ENCODE measurements at regions not wholly inside any gene's neighbourhood (a gene's known extent, or its start where the extent isn't known, plus 50 kb on each side); places are given as distances from the start of the nearest gene placed in this dataset.

DNA sequence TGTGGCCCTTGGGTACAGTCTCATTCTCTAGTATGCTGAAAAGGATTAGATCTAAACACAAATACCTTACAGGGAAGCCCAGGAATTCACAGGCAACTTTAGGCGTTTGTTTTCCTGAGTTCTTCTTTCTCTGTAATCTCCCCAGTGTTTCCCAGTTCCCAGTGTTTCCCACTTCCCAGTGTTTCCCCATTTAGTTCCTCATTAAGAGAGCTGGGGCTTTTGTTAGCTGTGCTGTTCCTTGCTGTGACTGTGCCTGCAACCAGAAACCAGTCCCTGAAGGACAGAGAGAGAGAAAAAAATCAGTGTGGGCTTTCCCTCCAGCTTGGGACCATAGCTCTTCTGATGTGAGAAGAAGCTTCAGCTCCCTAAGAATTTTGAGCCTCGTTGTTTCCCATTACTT lies 802.9 kb upstream of the COBL start:
- no peak for DNase-seq

DNA sequence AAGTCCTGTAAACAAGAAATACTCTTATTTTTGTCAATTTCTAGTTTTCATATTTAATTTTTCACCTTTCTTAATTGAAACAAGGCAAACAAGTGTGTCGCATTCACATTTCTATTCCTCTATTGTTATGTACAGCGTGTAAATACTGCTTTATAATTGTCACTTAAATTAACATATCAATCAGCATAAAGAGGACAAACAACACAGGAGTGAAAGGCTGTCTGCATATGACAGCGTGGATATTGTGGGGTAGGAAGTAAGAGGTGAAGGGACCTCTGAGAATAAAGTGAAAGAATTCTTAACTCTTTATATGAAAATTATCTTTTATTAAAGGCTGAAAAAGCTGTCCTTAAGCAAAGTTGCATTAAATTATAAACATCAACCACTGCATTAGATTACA lies 797.9 kb upstream of the COBL start:
- no peak for DNase-seq

DNA sequence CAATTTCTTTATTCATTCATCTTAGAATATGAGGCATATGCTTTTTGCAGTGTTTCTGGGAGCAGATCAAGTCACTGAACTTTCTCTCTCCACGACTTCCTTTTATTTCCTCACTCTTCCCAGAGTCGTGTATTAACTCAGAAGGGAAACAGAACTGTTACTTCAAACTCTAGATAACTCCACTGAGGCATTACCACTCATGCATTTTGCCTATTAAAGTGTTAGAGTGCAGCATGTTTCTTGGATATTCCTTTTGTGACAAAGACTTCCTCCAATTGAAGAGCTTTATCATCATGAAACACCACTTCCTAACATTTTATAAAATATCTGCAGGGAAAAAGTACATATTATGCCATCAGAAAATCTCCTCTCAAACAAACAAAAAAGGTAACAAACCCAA lies 797.4 kb upstream of the COBL start:
- no peak for DNase-seq

DNA sequence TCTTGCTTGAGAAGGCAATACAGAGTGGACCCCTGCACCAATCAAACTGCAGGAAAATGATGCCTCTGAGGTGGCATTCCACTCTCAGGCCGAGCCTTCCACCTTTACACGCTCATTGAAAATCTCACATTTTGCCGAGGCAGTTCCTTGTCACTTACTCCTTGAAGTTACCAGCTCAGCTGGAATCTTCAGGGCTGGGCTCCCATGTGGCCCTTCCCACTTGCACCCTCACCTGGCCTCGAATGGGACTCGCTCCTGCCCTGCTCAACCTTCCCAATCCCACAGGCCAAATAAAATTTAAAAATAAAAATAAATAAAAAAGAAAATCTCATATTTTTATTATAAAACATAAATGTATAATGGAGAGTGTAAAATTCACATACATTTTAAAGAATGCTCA lies 790.7 kb upstream of the COBL start:
- no peak for DNase-seq

DNA sequence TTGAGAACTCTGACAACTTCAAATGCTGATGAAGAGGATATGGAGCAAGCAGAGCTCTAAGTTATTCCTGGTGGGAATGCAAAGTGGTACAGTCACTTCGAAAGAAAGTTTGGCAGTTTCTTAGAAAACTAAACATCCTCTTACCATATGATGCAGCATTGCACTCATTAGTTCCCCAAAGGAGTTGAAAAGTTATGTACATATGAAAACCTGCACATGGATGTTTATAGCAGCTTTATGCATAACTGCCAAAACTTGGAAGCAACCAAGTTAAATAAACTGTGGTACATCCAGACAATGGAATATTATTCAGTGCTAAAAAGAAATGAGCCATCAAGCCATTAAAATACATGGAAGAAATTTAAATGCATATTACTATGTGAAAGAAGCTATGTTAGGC lies 779.3 kb upstream of the COBL start:
- no peak for DNase-seq

DNA sequence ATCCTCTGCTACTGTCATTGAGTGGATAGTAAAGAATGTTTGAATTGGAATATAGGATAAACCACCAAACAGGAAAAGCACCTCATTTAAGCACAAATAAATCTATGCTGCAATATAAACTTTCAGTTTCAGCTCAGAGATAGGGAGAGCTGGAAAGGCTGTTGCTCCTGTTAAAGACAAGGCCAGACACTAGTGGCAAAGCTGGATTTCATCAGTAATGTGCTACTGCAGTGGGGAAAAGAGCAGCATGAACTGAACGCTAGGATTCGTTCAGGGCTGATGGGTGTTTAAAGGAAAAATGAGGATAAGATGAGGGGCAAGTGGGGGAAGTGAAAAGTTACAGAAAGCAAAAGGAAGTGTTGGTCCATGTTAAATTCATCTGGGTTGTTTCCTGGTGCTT lies 775.4 kb upstream of the COBL start:
- DNase-seq: no peak

DNA sequence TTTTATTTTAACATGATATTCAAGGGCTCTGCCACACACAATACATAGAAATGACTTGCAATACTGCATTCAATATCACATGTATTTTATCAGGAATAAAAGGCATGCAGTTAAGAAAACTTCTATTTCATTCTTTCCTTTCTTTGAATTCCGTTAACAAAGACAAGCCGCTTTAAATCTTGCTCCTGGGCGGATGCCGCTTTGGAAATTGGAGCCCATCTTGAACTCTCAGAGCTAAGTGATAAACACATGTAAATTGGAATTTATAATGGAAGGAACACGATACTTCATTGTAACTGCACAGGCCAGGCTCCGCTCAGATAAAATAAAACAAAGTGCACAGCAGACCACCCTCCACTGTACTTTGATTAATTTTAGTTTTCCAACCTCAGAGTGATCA lies 774.5 kb upstream of the COBL start:
- DNase-seq: no peak

DNA sequence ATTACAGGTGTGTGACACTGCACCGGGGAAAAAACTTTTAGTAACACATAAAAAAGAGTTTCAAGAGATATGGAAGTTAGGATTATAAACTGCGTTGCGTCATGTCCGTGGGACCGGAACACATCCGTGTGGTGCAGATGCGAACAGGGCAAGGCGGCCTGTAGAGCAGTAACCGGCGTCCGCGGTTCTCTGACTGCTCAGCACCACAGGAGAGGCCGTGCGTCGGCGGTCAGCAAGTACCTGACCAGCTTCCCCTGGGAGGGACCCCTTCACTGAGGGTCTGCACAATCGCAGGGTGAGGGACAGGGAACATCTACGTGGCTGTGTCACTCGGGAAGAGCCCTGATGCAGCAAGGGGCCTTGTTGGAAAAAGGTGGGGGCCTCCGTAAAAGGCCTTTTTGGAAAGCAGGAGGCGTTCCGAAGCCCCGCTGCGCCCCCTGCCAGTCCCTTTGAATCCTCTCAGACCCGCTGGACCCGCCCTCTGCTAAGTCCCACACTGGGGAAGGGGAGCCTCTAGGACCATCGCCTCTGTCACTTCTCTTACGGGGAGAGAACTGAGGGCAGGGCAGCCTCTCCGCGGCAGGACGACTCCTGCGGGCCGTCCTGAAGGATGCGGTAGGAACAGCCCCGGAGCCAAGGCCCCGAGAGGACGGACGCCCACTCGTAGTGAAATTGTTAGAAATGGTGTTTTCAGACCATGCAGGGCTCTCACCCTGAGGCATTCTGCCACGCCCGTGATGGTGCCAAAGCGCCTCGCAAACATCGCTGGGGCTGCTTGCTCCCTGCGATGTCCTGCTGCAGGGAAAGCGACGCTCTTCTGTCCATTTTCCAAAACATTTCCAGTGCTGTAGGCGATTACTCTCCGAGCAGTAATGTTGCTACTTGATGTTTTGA lies 771.6 kb upstream of the COBL start:
- DNase-seq: peak; percentile 9

DNA sequence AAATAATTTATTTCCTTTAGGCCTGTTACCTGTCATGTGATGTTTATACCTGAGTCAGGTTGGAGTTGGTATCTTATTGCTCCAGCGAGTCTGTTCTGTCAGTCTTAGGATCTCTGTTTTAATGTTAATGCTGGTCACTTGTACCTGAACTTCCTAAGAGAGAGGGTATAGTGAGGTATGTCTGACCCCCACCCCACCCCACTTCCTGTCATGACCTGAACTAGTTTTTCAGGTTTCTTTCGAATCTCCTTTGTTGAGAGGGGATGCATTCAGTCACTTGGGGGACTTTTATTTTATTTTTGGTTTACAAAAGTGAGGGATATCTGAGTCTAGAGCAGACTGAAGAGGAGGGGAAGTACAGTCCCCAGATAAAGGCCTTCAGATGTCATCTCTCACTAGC lies 769.0 kb upstream of the COBL start:
- no peak for DNase-seq

DNA sequence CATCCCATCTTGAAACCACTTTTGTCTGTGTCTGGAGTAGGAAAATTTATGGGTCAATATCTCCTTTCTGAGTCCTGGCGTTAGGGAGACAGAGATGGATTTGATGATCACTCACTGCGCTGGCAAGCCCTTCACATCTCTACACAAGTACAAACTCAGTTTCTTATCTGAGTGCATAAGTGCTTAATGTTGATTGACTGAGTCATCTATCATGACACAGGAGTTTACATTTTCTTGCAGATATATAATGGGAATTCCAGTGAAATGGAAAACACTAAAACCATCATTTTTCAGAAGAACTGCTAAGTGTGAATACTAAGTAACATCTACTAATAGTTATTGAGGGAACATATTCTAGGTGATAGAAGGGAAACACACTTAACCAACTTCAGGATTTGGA lies 763.9 kb upstream of the COBL start:
- DNase-seq: no peak

DNA sequence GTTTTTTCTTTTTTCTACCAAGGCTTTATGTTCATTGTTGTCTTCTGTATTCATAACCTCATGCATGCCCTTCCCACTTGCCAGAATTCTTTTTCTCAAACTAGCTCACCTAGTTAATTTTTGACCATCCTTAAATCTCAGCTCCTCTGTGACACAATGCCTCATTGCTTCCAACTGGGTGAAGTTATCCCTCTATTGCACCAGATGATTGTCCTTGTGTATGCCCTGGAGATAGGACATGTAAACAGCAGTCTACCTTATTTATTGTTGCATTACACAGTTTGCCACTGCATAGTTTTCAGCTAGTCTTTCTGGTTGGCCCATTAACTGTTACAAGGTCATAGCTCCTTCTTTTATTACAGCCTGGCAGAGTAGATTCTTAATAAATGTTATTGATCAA lies 763.1 kb upstream of the COBL start:
- DNase-seq: no peak

DNA sequence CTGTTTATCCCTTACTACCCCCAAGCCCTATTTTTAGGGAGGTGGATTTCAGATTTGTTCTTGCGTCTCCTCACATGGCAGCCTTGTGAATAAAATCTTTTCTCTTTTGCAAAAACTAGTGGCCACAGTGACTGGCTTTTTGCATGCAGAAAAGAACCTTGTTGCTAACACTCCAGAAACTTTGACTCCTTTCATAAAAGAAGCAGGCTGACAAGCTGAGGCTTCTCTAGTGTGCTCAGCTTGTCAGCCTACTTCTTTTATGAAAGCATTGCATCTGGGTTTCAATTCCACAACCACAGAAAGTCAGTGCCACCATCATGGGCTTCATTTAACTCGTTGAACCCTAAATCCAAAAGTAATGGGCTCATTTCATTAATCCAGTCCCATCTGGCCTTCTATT lies 761.0 kb upstream of the COBL start:
- DNase-seq: no peak

DNA sequence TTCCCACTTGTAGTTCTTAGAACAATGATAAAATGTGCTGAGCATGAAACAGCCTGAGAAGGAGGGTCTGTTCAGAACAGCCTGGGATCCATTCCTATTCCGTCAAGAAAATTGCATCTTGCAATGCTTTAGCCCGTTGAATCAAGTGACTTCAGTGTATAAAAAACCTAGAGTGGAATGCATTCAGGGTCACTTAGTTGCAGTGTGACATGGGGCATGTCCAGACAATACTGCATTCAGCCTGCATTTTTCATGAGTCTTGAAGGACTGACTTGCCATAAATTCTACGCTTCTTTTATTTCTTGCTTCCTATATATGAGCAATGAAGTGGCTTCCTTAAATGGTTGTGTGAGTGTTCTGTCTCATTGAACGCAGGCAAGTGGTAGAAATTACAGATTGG lies 758.3 kb upstream of the COBL start:
- no peak for DNase-seq

DNA sequence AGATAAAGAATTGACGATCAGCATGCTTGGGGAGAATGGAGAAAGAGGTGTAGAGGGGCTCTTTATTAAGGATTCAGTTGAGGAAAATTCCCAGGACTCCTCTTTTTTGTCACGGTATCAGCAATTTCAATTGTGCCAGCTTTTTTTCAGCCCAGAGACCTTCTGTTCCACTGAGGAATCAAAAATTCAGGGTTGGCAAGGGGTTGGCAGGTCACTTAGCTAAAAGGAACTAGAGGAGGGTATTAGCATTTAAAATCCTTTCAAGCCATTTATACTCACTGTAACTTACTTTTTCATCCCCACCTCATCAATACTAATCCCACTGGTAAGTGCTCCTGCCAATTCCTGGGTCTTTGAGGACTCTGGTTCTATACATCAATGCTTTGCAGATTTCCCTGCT lies 757.5 kb upstream of the COBL start:
- DNase-seq: no peak

DNA sequence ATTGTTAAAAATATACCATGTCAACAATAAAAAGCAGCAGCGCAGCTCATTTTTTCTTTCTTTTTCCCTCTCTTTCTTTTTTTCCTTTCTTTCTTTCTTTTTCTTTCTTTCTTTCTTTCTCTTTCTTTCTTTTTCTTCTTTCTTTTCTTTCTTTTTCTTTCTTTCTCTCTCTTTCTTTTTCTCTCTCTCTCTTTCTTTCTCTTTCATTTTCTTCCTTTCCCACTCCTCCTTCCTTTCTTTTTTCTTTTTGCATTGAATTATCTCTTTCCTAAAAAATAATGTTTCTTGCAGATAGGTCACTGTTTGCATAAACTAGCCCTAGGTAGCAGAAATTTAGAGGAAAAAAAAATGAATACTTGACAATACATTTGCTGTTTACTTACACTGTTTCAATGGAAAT lies 755.1 kb upstream of the COBL start:
- DNase-seq: no peak

DNA sequence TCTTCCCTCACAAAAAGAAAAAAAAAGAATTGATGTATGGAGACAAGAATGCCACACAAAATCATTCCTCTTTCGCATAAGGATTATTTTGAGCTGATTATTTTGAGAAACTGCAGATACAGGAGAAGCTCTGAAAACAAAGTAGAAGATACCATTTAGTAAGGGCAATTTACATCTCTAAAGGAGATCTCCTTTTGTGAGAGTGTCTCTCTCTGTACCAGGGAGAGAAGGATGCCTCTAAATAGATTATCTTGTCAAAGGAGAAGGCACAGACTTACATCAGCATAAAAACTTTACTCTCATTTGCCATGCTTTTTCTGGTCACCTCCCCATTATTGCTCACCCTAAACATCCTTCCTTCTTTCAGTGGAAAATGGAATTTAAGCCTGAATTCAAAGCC lies 747.9 kb upstream of the COBL start:
- DNase-seq: no peak

DNA sequence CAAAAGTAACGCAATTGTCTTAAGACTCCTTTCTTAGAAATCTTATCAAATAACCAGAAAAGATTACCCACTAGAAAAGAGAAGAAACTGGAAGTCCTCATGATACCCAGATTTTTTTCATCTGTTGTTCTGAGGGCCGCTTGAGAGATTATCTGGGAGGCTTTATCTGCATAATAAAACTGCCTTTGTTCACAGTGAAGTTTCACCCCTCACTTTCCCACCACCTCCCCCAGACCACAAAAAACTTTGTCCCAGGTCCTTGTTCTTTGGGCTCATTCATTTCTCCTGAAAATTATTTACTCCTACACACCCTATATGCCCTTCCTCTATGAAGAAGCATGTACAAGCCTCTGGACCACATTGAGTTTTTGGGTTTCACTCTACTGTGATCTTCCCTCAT lies 745.1 kb upstream of the COBL start:
- DNase-seq: no peak

DNA sequence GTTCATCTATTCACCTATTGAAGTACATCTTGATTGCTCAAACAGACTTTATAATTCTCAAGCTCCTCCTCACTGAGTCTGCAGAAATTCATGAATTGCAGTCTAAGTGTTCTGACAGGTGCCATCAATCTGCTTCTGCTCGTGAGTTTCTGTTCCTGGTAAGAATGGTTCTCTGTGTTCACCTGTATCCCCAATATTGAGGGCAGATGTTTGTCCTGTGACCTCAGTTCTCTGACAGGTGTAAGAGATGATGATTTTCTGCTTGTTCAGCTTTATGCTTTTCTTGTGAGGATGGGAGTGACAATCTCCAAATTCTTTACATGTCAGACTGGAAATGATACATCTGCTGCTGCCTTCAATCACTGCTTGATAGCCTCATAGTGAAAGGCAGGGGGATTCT lies 736.9 kb upstream of the COBL start:
- DNase-seq: no peak

DNA sequence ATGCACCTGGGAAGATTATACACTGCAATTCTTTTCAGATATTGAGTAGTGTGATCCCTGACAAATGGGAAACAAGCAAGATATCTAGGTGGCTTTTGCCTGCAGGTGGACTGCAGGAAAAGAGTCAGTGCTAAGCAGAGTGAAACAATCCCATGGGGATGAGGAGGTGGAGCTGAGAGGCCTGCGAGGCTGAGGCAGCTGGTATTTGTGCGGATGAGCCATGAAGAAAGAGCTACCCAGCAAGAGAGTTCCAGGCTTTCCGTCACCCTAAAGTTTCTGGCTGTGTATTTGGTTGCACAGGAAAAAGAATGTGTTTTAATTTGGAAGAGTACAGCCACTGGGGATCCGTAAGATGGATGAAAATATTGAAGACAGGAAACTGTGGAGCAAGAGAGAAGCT lies 714.1 kb upstream of the COBL start:
- DNase-seq: no peak

DNA sequence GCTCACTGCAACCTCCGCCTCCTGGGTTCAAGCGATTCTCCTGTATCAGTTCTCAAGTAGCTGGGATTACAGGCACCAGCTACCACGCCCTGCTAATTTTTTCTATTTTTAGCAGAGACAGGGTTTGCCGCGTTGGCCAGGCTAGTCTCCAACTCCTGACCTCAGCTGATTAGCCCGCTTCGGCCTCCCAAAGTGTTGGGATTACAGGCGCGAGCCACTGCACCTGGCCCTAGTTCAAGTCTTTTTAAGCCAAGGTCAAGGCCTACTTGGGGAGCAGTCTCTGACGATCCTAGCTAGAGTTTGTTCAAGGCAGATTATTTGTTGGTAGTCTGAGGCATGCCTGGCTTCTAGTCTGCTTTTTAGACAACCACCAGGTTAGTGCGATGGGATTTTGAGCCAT lies 709.5 kb upstream of the COBL start:
- DNase-seq: no peak

DNA sequence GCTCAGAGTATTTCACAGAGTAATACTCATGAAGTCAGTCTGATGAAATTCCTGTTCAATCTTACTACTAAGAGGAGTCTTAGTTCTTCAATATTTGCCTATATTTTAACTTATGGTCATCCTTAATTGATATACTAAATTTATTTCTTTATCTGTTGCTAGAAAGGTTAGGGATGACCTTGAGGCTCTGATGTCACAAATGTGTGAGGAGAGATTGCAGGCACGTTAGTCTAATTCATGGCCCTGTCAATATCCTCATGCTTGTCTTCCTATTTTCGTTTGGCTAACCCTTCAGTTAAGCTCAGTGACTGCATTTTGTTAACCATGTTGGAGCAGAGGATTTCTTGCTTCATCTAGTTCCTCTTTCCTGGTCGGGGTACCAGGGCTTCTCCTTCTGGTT lies 704.7 kb upstream of the COBL start:
- DNase-seq: no peak

DNA sequence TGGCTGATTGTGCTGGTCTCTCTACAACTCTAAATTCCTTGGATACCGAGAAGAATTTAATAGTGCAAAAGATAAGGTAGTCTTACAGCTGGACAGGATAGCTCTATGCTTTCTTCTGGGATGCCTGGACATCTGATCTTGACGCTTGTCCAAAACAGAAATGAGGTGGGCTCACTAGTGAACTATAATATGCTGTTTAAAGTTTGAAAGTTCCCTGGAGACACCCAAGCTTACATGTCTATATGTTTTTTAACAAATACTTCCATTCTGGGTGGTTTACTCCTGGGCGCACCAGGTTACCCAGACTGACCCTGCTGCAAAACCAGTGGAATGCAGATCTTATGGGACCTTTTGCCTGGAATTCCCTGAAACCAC lies 702.1 kb upstream of the COBL start:
- no peak for DNase-seq

DNA sequence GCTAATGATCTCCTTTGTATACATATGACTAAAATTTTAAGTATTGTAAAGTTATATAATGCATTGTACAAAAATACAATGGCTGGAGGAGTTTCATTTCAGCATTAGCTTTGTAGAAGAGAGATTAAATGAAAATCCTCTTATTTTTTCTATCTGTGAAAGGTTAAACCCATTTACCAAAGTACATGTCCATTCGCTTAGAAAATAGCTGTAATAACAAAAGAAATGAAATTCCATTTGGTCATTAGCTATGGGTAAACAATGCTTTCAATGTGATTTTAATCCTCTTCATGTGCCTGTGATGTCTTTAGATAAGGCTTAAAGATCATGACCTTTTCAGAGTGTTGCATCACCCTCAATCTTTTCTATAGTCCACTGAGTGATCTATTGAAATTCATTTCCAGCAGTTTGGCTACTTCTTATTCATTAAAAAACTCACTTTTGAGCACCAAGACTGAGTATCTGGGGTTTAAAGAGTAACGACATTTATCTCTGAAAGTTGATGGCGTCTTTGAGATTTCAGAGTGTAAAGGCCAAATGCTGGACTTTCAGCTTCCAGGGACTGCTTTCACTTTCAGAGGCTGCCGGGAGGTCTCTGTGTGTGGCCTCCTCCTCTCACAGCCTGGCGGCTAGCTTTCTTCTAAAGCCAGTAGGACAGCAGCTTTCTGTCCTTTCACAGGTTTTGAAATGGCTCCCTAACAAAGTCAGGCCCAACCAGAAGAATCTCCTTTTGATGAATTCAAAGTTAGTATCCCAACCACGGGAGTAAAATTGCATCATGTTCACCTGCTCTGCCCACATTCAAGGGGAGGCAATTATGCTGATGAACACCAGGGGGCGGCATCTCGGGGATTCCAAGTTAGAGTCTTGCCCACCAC lies 701.4 kb upstream of the COBL start:
- DNase-seq: peak; percentile 1

DNA sequence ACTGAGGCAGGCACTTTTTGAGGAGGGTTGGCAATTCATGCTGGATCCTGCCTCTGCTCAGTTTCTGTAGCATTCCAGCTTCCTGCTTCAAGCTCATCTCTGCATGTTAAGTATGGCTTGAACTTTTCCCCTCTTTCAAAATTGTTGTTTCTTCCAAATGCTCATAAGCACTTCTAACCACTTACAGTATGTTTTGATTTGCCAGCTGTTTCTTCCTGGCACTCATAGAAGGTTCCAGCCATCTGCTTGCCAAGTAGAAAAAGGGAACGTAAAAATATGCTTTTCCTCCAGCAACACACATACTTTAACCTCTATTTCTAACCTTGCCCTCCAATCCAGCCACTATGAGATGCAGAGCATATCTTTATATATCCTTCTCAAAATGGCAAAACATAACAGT lies 692.6 kb upstream of the COBL start:
- DNase-seq: no peak
